ENCODE measurements at regions not wholly inside any gene's neighbourhood (a gene's known extent, or its start where the extent isn't known, plus 50 kb on each side); places are given as distances from the start of the nearest gene placed in this dataset.
A peak's percentile ranks its signal among the peaks of the same experiment; 100 is the strongest.
"Not testable (repeated sequence)": the region's sequence is repeated elsewhere in the genome, so short reads cannot be mapped to it uniquely, and the experiment has no call there.

GRCh38 chr6:159602431-159603041, 90.5 kb downstream of the SOD2 start:
- ATAC-seq = peak; percentile 48
- intact Hi-C loops (cut with DNase I) = no loop called here
- no peak for DNase-seq (ENCODE audit: low spot score)

- ATAC-seq (no peak), DNase-seq (ENCODE audit: low spot score) (no peak)
- intact Hi-C loops (cut with DNase I) = no loop called here
Observed at GRCh38 chr6:159601211-159601610, 91.8 kb downstream of the SOD2 start.

GRCh38 chr6:159595173-159595572, 97.9 kb downstream of the SOD2 start:
- ATAC-seq = peak; percentile 19
- intact Hi-C loops (cut with DNase I) = no loop called here
- DNase-seq (ENCODE audit: low spot score) = no peak

GRCh38 chr6:159594750-159595117, 98.3 kb downstream of the SOD2 start:
- intact Hi-C loops (cut with DNase I) = no loop called here

GRCh38 chr6:159594106-159594749, 98.8 kb downstream of the SOD2 start:
- intact Hi-C loops (cut with DNase I) = no loop called here
- ATAC-seq = peak; percentile 79
- no peak for DNase-seq (ENCODE audit: low spot score)

More at GRCh38 chr6:159594750-159595117, 98.3 kb downstream of the SOD2 start:
- DNase-seq (ENCODE audit: low spot score) (no peak), ATAC-seq (peak; percentile 79)

- intact Hi-C loops (cut with DNase I) = no loop called here
Observed at GRCh38 chr6:159590835-159591234, 102.2 kb downstream of the SOD2 start.

GRCh38 chr6:159586684-159587083, 106.4 kb downstream of the SOD2 start:
- intact Hi-C loops (cut with DNase I) = no loop called here
- DNase-seq (ENCODE audit: low spot score) = no peak
- no peak for ATAC-seq

More at GRCh38 chr6:159590835-159591234, 102.2 kb downstream of the SOD2 start:
- no peak for DNase-seq (ENCODE audit: low spot score)
- no peak for ATAC-seq

GRCh38 chr6:159582736-159583135, 110.3 kb downstream of the SOD2 start:
- no peak for DNase-seq (ENCODE audit: low spot score)
- intact Hi-C loops (cut with DNase I) = no loop called here
- ATAC-seq = no peak

GRCh38 chr6:159578629-159579028, 114.4 kb downstream of the SOD2 start:
- no peak for DNase-seq (ENCODE audit: low spot score)
- intact Hi-C loops (cut with DNase I) = no loop called here
- no peak for ATAC-seq

- DNase-seq (ENCODE audit: low spot score) (no peak), ATAC-seq (peak; percentile 44)
- intact Hi-C loops (cut with DNase I) = no loop called here
Observed at GRCh38 chr6:159577564-159577963, 115.5 kb downstream of the SOD2 start.

- intact Hi-C loops (cut with DNase I) = no loop called here
- ATAC-seq (no peak), DNase-seq (ENCODE audit: low spot score) (no peak)
Observed at GRCh38 chr6:159572439-159573110, 120.5 kb downstream of the SOD2 start.

GRCh38 chr6:159565181-159565710, 127.8 kb downstream of the SOD2 start:
- intact Hi-C loops (cut with DNase I) = no loop called here
- DNase-seq (ENCODE audit: low spot score) (no peak), ATAC-seq (no peak)

GRCh38 chr6:159564456-159564855, 128.6 kb downstream of the SOD2 start:
- intact Hi-C loops (cut with DNase I) = no loop called here
- ATAC-seq (no peak), DNase-seq (ENCODE audit: low spot score) (no peak)

GRCh38 chr6:159557031-159557430, 136.0 kb downstream of the SOD2 start:
- ATAC-seq (no peak), DNase-seq (ENCODE audit: low spot score) (no peak)
- intact Hi-C loops (cut with DNase I) = no loop called here

GRCh38 chr6:159555082-159555875, 137.8 kb downstream of the SOD2 start:
- DNase-seq (ENCODE audit: low spot score) = no peak
- ATAC-seq = no peak

GRCh38 chr6:159541296-159541695, 151.7 kb downstream of the SOD2 start:
- DNase-seq (ENCODE audit: low spot score) (no peak), ATAC-seq (no peak)
- intact Hi-C loops (cut with DNase I) = no loop called here

More at GRCh38 chr6:159555082-159555875, 137.8 kb downstream of the SOD2 start:
- intact Hi-C loops (cut with DNase I) = no loop called here

- DNase-seq (ENCODE audit: low spot score) (no peak), ATAC-seq (peak; percentile 15)
- intact Hi-C loops (cut with DNase I) = no loop called here
Observed at GRCh38 chr6:159540883-159541282, 152.2 kb downstream of the SOD2 start.

GRCh38 chr6:159540152-159540551, 152.9 kb downstream of the SOD2 start:
- ATAC-seq = no peak
- intact Hi-C loops (cut with DNase I) = no loop called here
- no peak for DNase-seq (ENCODE audit: low spot score)

GRCh38 chr6:159538031-159538430, 155.0 kb downstream of the SOD2 start:
- intact Hi-C loops (cut with DNase I); ATAC-seq; DNase-seq (ENCODE audit: low spot score): not testable (repeated sequence)
